ENCODE measurements at regions not wholly inside any gene's neighbourhood (a gene's known extent, or its start where the extent isn't known, plus 50 kb on each side); places are given as distances from the start of the nearest gene placed in this dataset.

GRCh38 chr17:73787076-73788059, 143.1 kb upstream of the SDK2 start:
- DNase-seq = no peak

GRCh38 chr17:73788111-73788510, 143.9 kb upstream of the SDK2 start:
- DNase-seq = no peak

GRCh38 chr17:73791121-73791520, 146.9 kb upstream of the SDK2 start:
- no peak for DNase-seq

- no peak for DNase-seq
Measured at GRCh38 chr17:73791631-73792030, 147.4 kb upstream of the SDK2 start.

- DNase-seq = no peak
Measured at GRCh38 chr17:73792994-73793393, 148.7 kb upstream of the SDK2 start.

GRCh38 chr17:73794336-73794735, 150.1 kb upstream of the SDK2 start:
- DNase-seq = no peak

GRCh38 chr17:73795730-73796129, 151.5 kb upstream of the SDK2 start:
- DNase-seq = no peak

GRCh38 chr17:73797594-73798110, 153.4 kb upstream of the SDK2 start:
- no peak for DNase-seq

- DNase-seq = no peak
Measured at GRCh38 chr17:73798111-73798748, 154.0 kb upstream of the SDK2 start.

- no peak for DNase-seq
Measured at GRCh38 chr17:73799096-73799495, 154.9 kb upstream of the SDK2 start.

GRCh38 chr17:73799781-73800627, 155.8 kb upstream of the SDK2 start:
- no peak for DNase-seq

- DNase-seq = peak; percentile 89
Measured at GRCh38 chr17:73800893-73801292, 156.6 kb upstream of the SDK2 start.

- peak; percentile 19 for DNase-seq
Measured at GRCh38 chr17:73801455-73802100, 157.3 kb upstream of the SDK2 start.

- DNase-seq = no peak
Measured at GRCh38 chr17:73802314-73802713, 158.1 kb upstream of the SDK2 start.

- DNase-seq = no peak
Measured at GRCh38 chr17:73802871-73803270, 158.6 kb upstream of the SDK2 start.

- peak; percentile 92 for DNase-seq
Measured at GRCh38 chr17:73803964-73804435, 159.8 kb upstream of the SDK2 start.

- no peak for DNase-seq
Measured at GRCh38 chr17:73806768-73807167, 162.5 kb upstream of the SDK2 start.

GRCh38 chr17:73813201-73813600, 169.0 kb upstream of the SDK2 start:
- DNase-seq = no peak

GRCh38 chr17:73814075-73814474, 169.8 kb upstream of the SDK2 start:
- DNase-seq = no peak

GRCh38 chr17:73815474-73815873, 171.2 kb upstream of the SDK2 start:
- no peak for DNase-seq

GRCh38 chr17:73819440-73820395, 175.5 kb upstream of the SDK2 start:
- DNase-seq = no peak

All from NCI-H1105 (cell line).